MM.1S (cell line): ENCODE measurements at regions not wholly inside any gene's neighbourhood (a gene's known extent, or its start where the extent isn't known, plus 50 kb on each side); places are given as distances from the start of the nearest gene placed in this dataset.

Experiments
- DNase-seq: peaks from one replicate; pipeline ENCODE4 v3.0.0-alpha.2; 2015
- H2AFZ ChIP-seq: fragments of 300-600 bp; sonication (generic); 2 replicates; pipeline ENCODE4 v1.6.0; 2016; ENCODE audit warnings: antibody characterized with exemption, low read length
- H3F3A ChIP-seq: fragments of 300-600 bp; sonication (generic); 2 replicates; pipeline ENCODE4 v1.6.1; 2016; ENCODE audit warnings: mild to moderate bottlenecking, antibody characterized with exemption, low read length, moderate library complexity, mixed read lengths; ENCODE audit not compliant: insufficient read depth
- H3K27ac ChIP-seq: fragments of 300-600 bp; sonication (generic); 2 replicates; pipeline ENCODE4 v1.5.1; 2016; ENCODE audit warnings: mild to moderate bottlenecking, low read length
- H3K27me3 ChIP-seq: fragments of 300-600 bp; sonication (generic); replicated peaks from 2 replicates; pipeline ENCODE4 v1.6.0; 2016; ENCODE audit warnings: low read length; ENCODE audit not compliant: insufficient read depth
- H3K36me3 ChIP-seq: fragments of 300-600 bp; sonication (generic); replicated peaks from 2 replicates; pipeline ENCODE4 v1.6.1; 2016; ENCODE audit warnings: mild to moderate bottlenecking, low read length, mixed read lengths; ENCODE audit not compliant: insufficient read depth
- H3K4me1 ChIP-seq: fragments of 300-600 bp; sonication (generic); 2 replicates; pipeline ENCODE4 v1.6.1; 2016; ENCODE audit warnings: low read length, mixed read lengths
- H3K4me2 ChIP-seq: fragments of 300-600 bp; sonication (generic); 2 replicates; pipeline ENCODE4 v1.6.0; 2016; ENCODE audit warnings: low read depth, low read length
- H3K4me3 ChIP-seq: fragments of 300-600 bp; sonication (generic); 2 replicates; pipeline ENCODE4 v1.5.1; 2016; ENCODE audit warnings: low read length, mixed read lengths
- H3K79me2 ChIP-seq: fragments of 300-600 bp; sonication (generic); 2 replicates; pipeline ENCODE4 v1.6.1; 2016; ENCODE audit warnings: mixed run types, low read length, mixed read lengths
- H3K9ac ChIP-seq: fragments of 300-600 bp; sonication (generic); 2 replicates; pipeline ENCODE4 v1.6.1; 2016; ENCODE audit warnings: low read length, mixed read lengths
- H3K9me2 ChIP-seq: fragments of 300-600 bp; sonication (generic); replicated peaks from 2 replicates; pipeline ENCODE4 v1.6.1; 2016; ENCODE audit warnings: mild to moderate bottlenecking, low read length, mixed read lengths; ENCODE audit not compliant: insufficient read depth
- H3K9me3 ChIP-seq: fragments of 300-600 bp; sonication (generic); replicated peaks from 2 replicates; pipeline ENCODE4 v1.6.1; 2016; ENCODE audit warnings: mild to moderate bottlenecking, low read length, mixed read lengths; ENCODE audit not compliant: insufficient read depth
- H4K20me1 ChIP-seq: fragments of 300-600 bp; sonication (generic); 2 replicates; pipeline ENCODE4 v1.6.1; 2016; ENCODE audit warnings: mild to moderate bottlenecking, low read length, moderate library complexity, mixed read lengths; ENCODE audit not compliant: insufficient read depth
- CTCF ChIP-seq: fragments of 300-600 bp; sonication (generic); IDR thresholded peaks from 2 replicates; pipeline ENCODE4 v1.5.1; 2016; ENCODE audit warnings: antibody characterized with exemption, low read length, mixed read lengths
- EZH2 ChIP-seq: fragments of 300-600 bp; sonication (generic); optimal IDR thresholded peaks from 2 replicates; pipeline ENCODE3; 2017; ENCODE audit warnings: low read depth, mild to moderate bottlenecking, antibody characterized with exemption, low read length, mixed read lengths
- EZH2phosphoT487 ChIP-seq: fragments of 300-600 bp; sonication (generic); IDR thresholded peaks from 2 replicates; pipeline ENCODE4 v1.6.1; 2018; ENCODE audit warnings: antibody characterized with exemption, low read length

GRCh38 chr6:192313-192664 is 100.0 kb upstream of the DUSP22 start:
- TF ChIP-seq CTCF (no peak), EZH2 (no peak), EZH2phosphoT487 (no peak)
- Histone ChIP-seq H3K9me2 (no peaks in the 10 kb centered on the region), H3K27ac (no peak overlapping the region), H4K20me1 (no peaks in the 10 kb centered on the region), H3K79me2 (no peaks in the 10 kb centered on the region), H3K27me3 (no peaks in the 10 kb centered on the region), H2AFZ (no peak overlapping the region), H3K9me3 (no peaks in the 10 kb centered on the region), H3K4me1 (peaks cover 61% of the 10 kb centered on the region), H3K4me3 (no peak overlapping the region), H3K9ac (no peak overlapping the region), H3K36me3 (no peaks in the 10 kb centered on the region), H3F3A (peaks cover 14% of the 10 kb centered on the region), H3K4me2 (no peak overlapping the region)
- no peak for DNase-seq

GRCh38 chr6:193180-193579 is 99.1 kb upstream of the DUSP22 start:
- Histone ChIP-seq H4K20me1 (no peaks in the 10 kb centered on the region), H3K27me3 (no peaks in the 10 kb centered on the region), H3K4me3 (no peak overlapping the region), H3K4me2 (peak overlapping the region; percentile 53; the same call in 1 of the 2 replicates), H3F3A (peaks cover 14% of the 10 kb centered on the region), H3K9ac (no peak overlapping the region), H3K9me2 (no peaks in the 10 kb centered on the region), H3K36me3 (no peaks in the 10 kb centered on the region), H3K79me2 (no peaks in the 10 kb centered on the region), H3K27ac (peak overlapping the region; percentile 72; the same call in 1 of the 2 replicates), H3K9me3 (no peaks in the 10 kb centered on the region), H2AFZ (peak overlapping the region; percentile 42; the same call in 1 of the 2 replicates), H3K4me1 (peaks cover 61% of the 10 kb centered on the region)
- TF ChIP-seq EZH2phosphoT487 (no peak), EZH2 (no peak), CTCF (no peak)
- DNase-seq = no peak

GRCh38 chr6:193773-194310 is 98.4 kb upstream of the DUSP22 start:
- H3F3A ChIP-seq = peaks cover 14% of the 10 kb centered on the region
- peaks cover 58% of the 10 kb centered on the region for H3K4me1 ChIP-seq
- H3K4me3 ChIP-seq = peak overlapping the region; percentile 23; the same call in 1 of the 2 replicates
- peak; percentile 74 for DNase-seq
- H3K79me2 ChIP-seq = no peaks in the 10 kb centered on the region
- peak overlapping the region; percentile 19; the same call in 1 of the 2 replicates for H3K9ac ChIP-seq
- peak overlapping the region; percentile 72; the same call in 1 of the 2 replicates for H3K27ac ChIP-seq
- TF ChIP-seq EZH2 = no peak
- peak overlapping the region; percentile 42; the same call in 1 of the 2 replicates for H2AFZ ChIP-seq
- H3K27me3 ChIP-seq = no peaks in the 10 kb centered on the region
- no peaks in the 10 kb centered on the region for H3K9me3 ChIP-seq
- no peaks in the 10 kb centered on the region for H3K36me3 ChIP-seq
- no peaks in the 10 kb centered on the region for H4K20me1 ChIP-seq
- peak overlapping the region; percentile 53 for H3K4me2 ChIP-seq
- no peaks in the 10 kb centered on the region for H3K9me2 ChIP-seq

GRCh38 chr6:195861-196360 is 96.4 kb upstream of the DUSP22 start:
- H3K4me1 ChIP-seq = peaks cover 37% of the 10 kb centered on the region
- no peak overlapping the region for H3K9ac ChIP-seq
- no peaks in the 10 kb centered on the region for H3K36me3 ChIP-seq
- no peaks in the 10 kb centered on the region for H3K9me3 ChIP-seq
- no peak overlapping the region for H3K4me3 ChIP-seq
- H2AFZ ChIP-seq = peak overlapping the region; percentile 7; the same call in 1 of the 2 replicates
- peaks cover 14% of the 10 kb centered on the region for H3F3A ChIP-seq
- TF ChIP-seq EZH2phosphoT487 = no peak
- TF ChIP-seq CTCF = no peak
- no peak for TF ChIP-seq EZH2
- H3K27ac ChIP-seq = no peak overlapping the region
- 0 out of 2 replicates have a peak overlapping the region, but pooled peaks have one; percentile 5 for H3K4me2 ChIP-seq
- peak; percentile 30 for DNase-seq
- H3K9me2 ChIP-seq = no peaks in the 10 kb centered on the region
- no peaks in the 10 kb centered on the region for H4K20me1 ChIP-seq
- H3K27me3 ChIP-seq = no peaks in the 10 kb centered on the region
- no peaks in the 10 kb centered on the region for H3K79me2 ChIP-seq
